ENCODE measurements at regions not wholly inside any gene's neighbourhood (a gene's known extent, or its start where the extent isn't known, plus 50 kb on each side); places are given as distances from the start of the nearest gene placed in this dataset.

- Mint-ChIP-seq H3K27me3 (no peaks in the 10 kb centered on the region), H3K4me1 (no peaks in the 10 kb centered on the region), H3K9me3 (ENCODE audit: low read depth) (no peaks in the 10 kb centered on the region), H3K36me3 (no peaks in the 10 kb centered on the region), H3K27ac (no peak overlapping the region), H3K4me3 (no peak overlapping the region)
- DNase-seq (no peak), ATAC-seq (no peak)
- CTCF ChIA-PET = interaction anchor here (0.9 kb wide), 1 partner anchor 10 kb away, joined by 3 read pairs; no protein-coding TSS in a partner anchor
These were observed 298.7 kb upstream of the RGMB start for GRCh38 chr5:98474782-98475181.

GRCh38 chr5:98482321-98483300, 290.9 kb upstream of the RGMB start:
- no peak for ATAC-seq
- Mint-ChIP-seq H3K36me3 (no peaks in the 10 kb centered on the region), H3K4me1 (no peaks in the 10 kb centered on the region), H3K27me3 (no peaks in the 10 kb centered on the region), H3K27ac (no peak overlapping the region), H3K4me3 (no peak overlapping the region), H3K9me3 (ENCODE audit: low read depth) (no peaks in the 10 kb centered on the region)
- CTCF ChIA-PET = no interaction called here
- DNase-seq = no peak

- no peaks in the 10 kb centered on the region for H3K4me1 Mint-ChIP-seq
- H3K4me3 Mint-ChIP-seq = no peak overlapping the region
- ATAC-seq (no peak), DNase-seq (no peak)
- no peaks in the 10 kb centered on the region for H3K36me3 Mint-ChIP-seq
- CTCF ChIA-PET = no interaction called here
- no peaks in the 10 kb centered on the region for H3K9me3 Mint-ChIP-seq (ENCODE audit: low read depth)
- no peaks in the 10 kb centered on the region for H3K27me3 Mint-ChIP-seq
- H3K27ac Mint-ChIP-seq = no peak overlapping the region
These were observed 290.2 kb upstream of the RGMB start for GRCh38 chr5:98483301-98483685.

GRCh38 chr5:98489021-98489420, 284.4 kb upstream of the RGMB start:
- CTCF ChIA-PET = no interaction called here
- Mint-ChIP-seq H3K27ac (no peak overlapping the region), H3K4me3 (no peak overlapping the region), H3K4me1 (peaks cover 6% of the 10 kb centered on the region), H3K36me3 (no peaks in the 10 kb centered on the region), H3K27me3 (no peaks in the 10 kb centered on the region), H3K9me3 (ENCODE audit: low read depth) (peaks cover 4% of the 10 kb centered on the region)
- DNase-seq = no peak
- ATAC-seq = no peak

- no peaks in the 10 kb centered on the region for H3K36me3 Mint-ChIP-seq
- H3K4me1 Mint-ChIP-seq = peaks cover 6% of the 10 kb centered on the region
- no peaks in the 10 kb centered on the region for H3K27me3 Mint-ChIP-seq
- DNase-seq = no peak
- no peak for ATAC-seq
- H3K9me3 Mint-ChIP-seq (ENCODE audit: low read depth) = peaks cover 4% of the 10 kb centered on the region
- CTCF ChIA-PET = no interaction called here
- no peak overlapping the region for H3K27ac Mint-ChIP-seq
- no peak overlapping the region for H3K4me3 Mint-ChIP-seq
These were observed 283.1 kb upstream of the RGMB start for GRCh38 chr5:98490348-98490747.

- CTCF ChIA-PET = no interaction called here
- H3K27me3 Mint-ChIP-seq = no peaks in the 10 kb centered on the region
- peaks cover 6% of the 10 kb centered on the region for H3K4me1 Mint-ChIP-seq
- DNase-seq (no peak), ATAC-seq (no peak)
- H3K27ac Mint-ChIP-seq = no peak overlapping the region
- no peaks in the 10 kb centered on the region for H3K36me3 Mint-ChIP-seq
- no peak overlapping the region for H3K4me3 Mint-ChIP-seq
- H3K9me3 Mint-ChIP-seq (ENCODE audit: low read depth) = peaks cover 4% of the 10 kb centered on the region
These were observed 281.2 kb upstream of the RGMB start for GRCh38 chr5:98492258-98492657.

- Mint-ChIP-seq H3K9me3 (ENCODE audit: low read depth) (no peaks in the 10 kb centered on the region), H3K4me3 (no peak overlapping the region), H3K27ac (no peak overlapping the region), H3K27me3 (no peaks in the 10 kb centered on the region), H3K36me3 (no peaks in the 10 kb centered on the region), H3K4me1 (peaks cover 3% of the 10 kb centered on the region)
- no peak for DNase-seq
- CTCF ChIA-PET = no interaction called here
- no peak for ATAC-seq
These were observed 276.0 kb upstream of the RGMB start for GRCh38 chr5:98497418-98497817.

GRCh38 chr5:98498028-98498427, 275.4 kb upstream of the RGMB start:
- no peak overlapping the region for H3K4me3 Mint-ChIP-seq
- ATAC-seq = no peak
- DNase-seq = no peak
- no peaks in the 10 kb centered on the region for H3K4me1 Mint-ChIP-seq
- CTCF ChIA-PET = interaction anchor here (1.5 kb wide), 1 partner anchor 13 kb away, joined by 3 read pairs; no protein-coding TSS in a partner anchor
- no peak overlapping the region for H3K27ac Mint-ChIP-seq
- no peaks in the 10 kb centered on the region for H3K27me3 Mint-ChIP-seq
- no peaks in the 10 kb centered on the region for H3K36me3 Mint-ChIP-seq
- H3K9me3 Mint-ChIP-seq (ENCODE audit: low read depth) = no peaks in the 10 kb centered on the region

GRCh38 chr5:98499892-98500291, 273.6 kb upstream of the RGMB start:
- Mint-ChIP-seq H3K36me3 (no peaks in the 10 kb centered on the region), H3K9me3 (ENCODE audit: low read depth) (no peaks in the 10 kb centered on the region), H3K27me3 (no peaks in the 10 kb centered on the region), H3K4me3 (no peak overlapping the region), H3K4me1 (no peaks in the 10 kb centered on the region), H3K27ac (no peak overlapping the region)
- CTCF ChIA-PET = no interaction called here
- DNase-seq (no peak), ATAC-seq (no peak)

GRCh38 chr5:98500811-98501210, 272.7 kb upstream of the RGMB start:
- H3K9me3 Mint-ChIP-seq (ENCODE audit: low read depth) = no peaks in the 10 kb centered on the region
- DNase-seq (no peak), ATAC-seq (no peak)
- H3K4me3 Mint-ChIP-seq = no peak overlapping the region
- CTCF ChIA-PET = no interaction called here
- H3K27me3 Mint-ChIP-seq = no peaks in the 10 kb centered on the region
- no peaks in the 10 kb centered on the region for H3K4me1 Mint-ChIP-seq
- H3K27ac Mint-ChIP-seq = no peak overlapping the region
- H3K36me3 Mint-ChIP-seq = no peaks in the 10 kb centered on the region

GRCh38 chr5:98503616-98504015, 269.8 kb upstream of the RGMB start:
- CTCF ChIA-PET = no interaction called here

GRCh38 chr5:98504505-98504904, 269.0 kb upstream of the RGMB start:
- Mint-ChIP-seq H3K27me3 (no peaks in the 10 kb centered on the region), H3K36me3 (no peaks in the 10 kb centered on the region), H3K4me1 (no peaks in the 10 kb centered on the region), H3K27ac (no peak overlapping the region), H3K4me3 (no peak overlapping the region), H3K9me3 (ENCODE audit: low read depth) (no peaks in the 10 kb centered on the region)
- ATAC-seq (no peak), DNase-seq (no peak)
- CTCF ChIA-PET = no interaction called here

More at GRCh38 chr5:98503616-98504015, 269.8 kb upstream of the RGMB start:
- H3K36me3 Mint-ChIP-seq = no peaks in the 10 kb centered on the region
- DNase-seq (no peak), ATAC-seq (no peak)
- H3K4me1 Mint-ChIP-seq = no peaks in the 10 kb centered on the region
- no peaks in the 10 kb centered on the region for H3K9me3 Mint-ChIP-seq (ENCODE audit: low read depth)
- H3K4me3 Mint-ChIP-seq = no peak overlapping the region
- H3K27me3 Mint-ChIP-seq = no peaks in the 10 kb centered on the region
- H3K27ac Mint-ChIP-seq = no peak overlapping the region

GRCh38 chr5:98510143-98510985, 263.1 kb upstream of the RGMB start:
- CTCF ChIA-PET = no interaction called here
- no peaks in the 10 kb centered on the region for H3K9me3 Mint-ChIP-seq (ENCODE audit: low read depth)
- no peaks in the 10 kb centered on the region for H3K27me3 Mint-ChIP-seq
- H3K27ac Mint-ChIP-seq = no peak overlapping the region
- no peaks in the 10 kb centered on the region for H3K4me1 Mint-ChIP-seq
- H3K4me3 Mint-ChIP-seq = no peak overlapping the region
- ATAC-seq (no peak), DNase-seq (no peak)
- no peaks in the 10 kb centered on the region for H3K36me3 Mint-ChIP-seq

- Mint-ChIP-seq H3K36me3 (no peaks in the 10 kb centered on the region), H3K27me3 (no peaks in the 10 kb centered on the region), H3K9me3 (ENCODE audit: low read depth) (no peaks in the 10 kb centered on the region), H3K4me1 (no peaks in the 10 kb centered on the region), H3K4me3 (no peak overlapping the region), H3K27ac (no peak overlapping the region)
- CTCF ChIA-PET = no interaction called here
- no peak for ATAC-seq
- no peak for DNase-seq
These were observed 260.1 kb upstream of the RGMB start for GRCh38 chr5:98513380-98513779.

All from activated CD8-positive, alpha-beta memory T cell treated with anti-CD3 and anti-CD28 coated beads, Interleukin-2, amount 10 ng/mL, durations not matched to agents 7 days and 5 days (primary cell).